ENCODE measurements at regions not wholly inside any gene's neighbourhood (a gene's known extent, or its start where the extent isn't known, plus 50 kb on each side); places are given as distances from the start of the nearest gene placed in this dataset.

GRCh38 chr2:208819190-208819589 is 412.6 kb downstream of the PTH2R start:
- H3K9me3 ChIP-seq, result no peaks in the 10 kb centered on the region
- no peak for ATAC-seq
- 82 to 100% methylated on average over 2 of the region's 2 CpGs for WGBS, 2 donors (ENCODE audit: low coverage in 1 of 2)
- H3K36me3 ChIP-seq, result no peaks in the 10 kb centered on the region
- no peaks in the 10 kb centered on the region for H3K4me1 ChIP-seq
- no peak overlapping the region for H3K4me3 ChIP-seq
- TF ChIP-seq POLR2AphosphoS5 (IDR thresholded peaks at IDR 0.05) (no peak), EP300 (IDR thresholded peaks at IDR 0.05) (no peak), POLR2A (IDR thresholded peaks at IDR 0.05) (no peak), CTCF (IDR thresholded peaks at IDR 0.05) (no peak)
- no peaks in the 10 kb centered on the region for H3K27me3 ChIP-seq
- no peak overlapping the region for H3K27ac ChIP-seq

- no peak for ATAC-seq
- H3K27ac ChIP-seq, result no peak overlapping the region
- H3K9me3 ChIP-seq, result no peaks in the 10 kb centered on the region
- no peaks in the 10 kb centered on the region for H3K27me3 ChIP-seq
- H3K36me3 ChIP-seq, result no peaks in the 10 kb centered on the region
- 14 to 53% methylated on average over 1 of the region's 1 CpG for WGBS, 2 donors (ENCODE audit: low coverage in 1 of 2)
- no peaks in the 10 kb centered on the region for H3K4me1 ChIP-seq
- H3K4me3 ChIP-seq, result no peak overlapping the region
- no peak for TF ChIP-seq POLR2AphosphoS5 (IDR thresholded peaks at IDR 0.05)
- no peak for TF ChIP-seq EP300 (IDR thresholded peaks at IDR 0.05)
- TF ChIP-seq CTCF (IDR thresholded peaks at IDR 0.05), result no peak
- TF ChIP-seq POLR2A (IDR thresholded peaks at IDR 0.05), result no peak
Observed at GRCh38 chr2:208820014-208820688, 413.6 kb downstream of the PTH2R start.

- Histone ChIP-seq H3K27me3 (no peaks in the 10 kb centered on the region), H3K27ac (no peak overlapping the region), H3K36me3 (no peaks in the 10 kb centered on the region), H3K4me1 (no peaks in the 10 kb centered on the region), H3K4me3 (no peak overlapping the region), H3K9me3 (no peaks in the 10 kb centered on the region)
- ATAC-seq, result no peak
- no peak for TF ChIP-seq EP300 (IDR thresholded peaks at IDR 0.05)
- TF ChIP-seq POLR2A (IDR thresholded peaks at IDR 0.05), result no peak
- TF ChIP-seq CTCF (IDR thresholded peaks at IDR 0.05), result no peak
- TF ChIP-seq POLR2AphosphoS5 (IDR thresholded peaks at IDR 0.05), result no peak
- WGBS, 2 donors (ENCODE audit: low coverage in 1 of 2), result 25 to 37% methylated on average over 2 to 3 of the region's 3 CpGs
Observed at GRCh38 chr2:208827109-208827508, 420.5 kb downstream of the PTH2R start.

GRCh38 chr2:208827549-208828221 is 421.1 kb downstream of the PTH2R start:
- Histone ChIP-seq H3K9me3 (no peaks in the 10 kb centered on the region), H3K27ac (no peak overlapping the region), H3K36me3 (no peaks in the 10 kb centered on the region), H3K4me1 (no peaks in the 10 kb centered on the region), H3K27me3 (no peaks in the 10 kb centered on the region), H3K4me3 (no peak overlapping the region)
- no peak for ATAC-seq
- WGBS, 2 donors (ENCODE audit: low coverage in 1 of 2), result 59 to 75% methylated on average over 2 to 4 of the region's 4 CpGs
- TF ChIP-seq CTCF (IDR thresholded peaks at IDR 0.05) (no peak), EP300 (IDR thresholded peaks at IDR 0.05) (no peak), POLR2A (IDR thresholded peaks at IDR 0.05) (no peak), POLR2AphosphoS5 (IDR thresholded peaks at IDR 0.05) (no peak)

GRCh38 chr2:208830203-208830602 is 423.6 kb downstream of the PTH2R start:
- WGBS, 2 donors (ENCODE audit: low coverage in 1 of 2), result 69 to 76% methylated on average over 3 of the region's 3 CpGs
- TF ChIP-seq EP300 (IDR thresholded peaks at IDR 0.05), result no peak
- TF ChIP-seq CTCF (IDR thresholded peaks at IDR 0.05), result no peak
- TF ChIP-seq POLR2A (IDR thresholded peaks at IDR 0.05), result no peak
- no peak for TF ChIP-seq POLR2AphosphoS5 (IDR thresholded peaks at IDR 0.05)
- no peaks in the 10 kb centered on the region for H3K9me3 ChIP-seq
- no peaks in the 10 kb centered on the region for H3K27me3 ChIP-seq
- no peak overlapping the region for H3K27ac ChIP-seq
- no peak overlapping the region for H3K4me3 ChIP-seq
- no peaks in the 10 kb centered on the region for H3K36me3 ChIP-seq
- no peaks in the 10 kb centered on the region for H3K4me1 ChIP-seq
- no peak for ATAC-seq
